GM19099 (cell line): ENCODE measurements at regions not wholly inside any gene's neighbourhood (a gene's known extent, or its start where the extent isn't known, plus 50 kb on each side); places are given as distances from the start of the nearest gene placed in this dataset.

Source experiments
- POLR2A ChIP-seq: IDR thresholded peaks from 3 replicates; pipeline ENCODE4 v1.6.1; 2011; ENCODE audit warnings: low read depth; ENCODE audit not compliant: insufficient read length; ENCODE audit errors: extremely low read depth

GRCh38 chr2:12953596-12953995 is 236.9 kb downstream of the TRIB2 start:
- TF ChIP-seq POLR2A: no peak

GRCh38 chr2:12955864-12956263 is 239.1 kb downstream of the TRIB2 start:
- TF ChIP-seq POLR2A: no peak

GRCh38 chr2:12957251-12957650 is 240.5 kb downstream of the TRIB2 start:
- TF ChIP-seq POLR2A: no peak

- no peak for TF ChIP-seq POLR2A
Observed at GRCh38 chr2:12959935-12960334, 243.2 kb downstream of the TRIB2 start.

- no peak for TF ChIP-seq POLR2A
Observed at GRCh38 chr2:12960671-12961070, 243.9 kb downstream of the TRIB2 start.

- TF ChIP-seq POLR2A: no peak
Observed at GRCh38 chr2:12964904-12965539, 248.3 kb downstream of the TRIB2 start.

- TF ChIP-seq POLR2A: no peak
Observed at GRCh38 chr2:12965540-12966269, 249.0 kb downstream of the TRIB2 start.

GRCh38 chr2:12967804-12968203 is 251.1 kb downstream of the TRIB2 start:
- no peak for TF ChIP-seq POLR2A

- no peak for TF ChIP-seq POLR2A
Observed at GRCh38 chr2:12968399-12968798, 251.7 kb downstream of the TRIB2 start.

- no peak for TF ChIP-seq POLR2A
Observed at GRCh38 chr2:12970861-12971260, 254.1 kb downstream of the TRIB2 start.

- TF ChIP-seq POLR2A: no peak
Observed at GRCh38 chr2:12971581-12972365, 255.0 kb downstream of the TRIB2 start.

GRCh38 chr2:12978066-12978835 is 261.5 kb downstream of the TRIB2 start:
- TF ChIP-seq POLR2A: no peak

- no peak for TF ChIP-seq POLR2A
Observed at GRCh38 chr2:12979066-12979465, 262.3 kb downstream of the TRIB2 start.

- TF ChIP-seq POLR2A: no peak
Observed at GRCh38 chr2:12980817-12981216, 264.1 kb downstream of the TRIB2 start.

- no peak for TF ChIP-seq POLR2A
Observed at GRCh38 chr2:12982149-12982584, 265.4 kb downstream of the TRIB2 start.
